WTC11 (cell line): ENCODE measurements at regions not wholly inside any gene's neighbourhood (a gene's known extent, or its start where the extent isn't known, plus 50 kb on each side); places are given as distances from the start of the nearest gene placed in this dataset.

Experiments used
- ATAC-seq: fragments of 200-7000 bp; cut with Tn5 transposase; 2 replicates; pipeline ENCODE4 v1.10.0; 2021; ENCODE audit warnings: mild to moderate bottlenecking, moderate library complexity
- CTCF ChIA-PET: fragments of 300-600 bp; sonication (Branson Sonifier 250); formaldehyde crosslinking; loops from one replicate; lab custom pipeline; 2021; ENCODE audit warnings: antibody characterized with exemption; lab: Charles Lee
- POLR2A ChIA-PET: fragments of 350-600 bp; sonication (Branson Sonifier 250); formaldehyde crosslinking; loops from one replicate; lab custom pipeline; 2021; ENCODE audit warnings: antibody characterized with exemption; lab: Charles Lee
- DNase-seq: peaks from one replicate; pipeline ENCODE4 v3.0.0; 2021; ENCODE audit warnings: low spot score
- H3K27ac Mint-ChIP-seq: 2 replicates; pipeline ENCODE4 v1.8.0; 2021; ENCODE audit warnings: mixed read lengths
- H3K27me3 Mint-ChIP-seq: 2 replicates; pipeline ENCODE4 v1.8.0; 2021; ENCODE audit warnings: low read depth, mild to moderate bottlenecking, moderate library complexity, mixed read lengths
- H3K36me3 Mint-ChIP-seq: 2 replicates; pipeline ENCODE4 v1.8.0; 2021; ENCODE audit warnings: mixed read lengths
- H3K4me1 Mint-ChIP-seq: 2 replicates; pipeline ENCODE4 v1.8.0; 2022; ENCODE audit warnings: mixed read lengths
- H3K4me3 Mint-ChIP-seq: 2 replicates; pipeline ENCODE4 v1.8.0; 2021; ENCODE audit warnings: mild to moderate bottlenecking, moderate library complexity, mixed read lengths
- H3K9me3 Mint-ChIP-seq: 2 replicates; pipeline ENCODE4 v1.8.0; 2021; ENCODE audit warnings: mixed read lengths
- AFF4 ChIP-seq: sonication (generic); formaldehyde crosslinking; IDR thresholded peaks from 2 replicates; pipeline ENCODE4 v1.8.1; 2023; ENCODE audit warnings: mild to moderate bottlenecking, missing genetic modification reagents, borderline replicate concordance
- AR ChIP-seq: fragments of 250-450 bp; sonication (Bioruptor Pico); IDR thresholded peaks from 2 replicates; pipeline ENCODE4 v1.9.0; 2021; ENCODE audit warnings: mild to moderate bottlenecking
- ATF6 ChIP-seq: sonication (generic); formaldehyde crosslinking; IDR thresholded peaks from 2 replicates; pipeline ENCODE4 v1.8.1; 2023; ENCODE audit warnings: mild to moderate bottlenecking, missing genetic modification reagents
- CBFB ChIP-seq: sonication (generic); formaldehyde crosslinking; IDR thresholded peaks from 2 replicates; pipeline ENCODE4 v1.8.1; 2022; ENCODE audit warnings: mild to moderate bottlenecking, low read depth, missing genetic modification reagents
- E2F5 ChIP-seq: sonication (generic); formaldehyde crosslinking; IDR thresholded peaks from 2 replicates; pipeline ENCODE4 v1.8.1; 2022; ENCODE audit warnings: mild to moderate bottlenecking, moderate library complexity, missing genetic modification reagents
- EMX1 ChIP-seq: fragments of 250-450 bp; sonication (Bioruptor Pico); IDR thresholded peaks from 2 replicates; pipeline ENCODE4 v1.8.0; 2021; ENCODE audit warnings: mild to moderate bottlenecking
- ERG ChIP-seq: fragments of 250-450 bp; sonication (Bioruptor Pico); IDR thresholded peaks from 2 replicates; pipeline ENCODE4 v1.8.0; 2021; ENCODE audit warnings: mild to moderate bottlenecking
- ESRRA ChIP-seq: sonication (generic); formaldehyde crosslinking; IDR thresholded peaks from 2 replicates; pipeline ENCODE4 v1.8.1; 2022; ENCODE audit warnings: mild to moderate bottlenecking, missing genetic modification reagents, borderline replicate concordance
- GTF2I ChIP-seq: fragments of 250-450 bp; sonication (Bioruptor Pico); conservative IDR thresholded peaks from 2 replicates; pipeline ENCODE4 v1.4.0; 2021; ENCODE audit warnings: mild to moderate bottlenecking
- MLX ChIP-seq: sonication (generic); formaldehyde crosslinking; IDR thresholded peaks from 2 replicates; pipeline ENCODE4 v1.8.1; 2023; ENCODE audit warnings: mild to moderate bottlenecking, missing genetic modification reagents, moderate library complexity
- MXD4 ChIP-seq: fragments of 250-450 bp; sonication (Bioruptor Pico); IDR thresholded peaks from 2 replicates; pipeline ENCODE4 v1.8.0; 2021; ENCODE audit warnings: mild to moderate bottlenecking, moderate library complexity, borderline replicate concordance
- SMAD4 ChIP-seq: sonication (generic); formaldehyde crosslinking; IDR thresholded peaks from 2 replicates; pipeline ENCODE4 v1.8.0; 2022; ENCODE audit warnings: mild to moderate bottlenecking, missing genetic modification reagents
- SP1 ChIP-seq: sonication (generic); formaldehyde crosslinking; conservative IDR thresholded peaks from 2 replicates; pipeline ENCODE4 v1.8.1; 2022; ENCODE audit warnings: missing genetic modification reagents
- USF2 ChIP-seq: sonication (generic); formaldehyde crosslinking; IDR thresholded peaks from 2 replicates; pipeline ENCODE4 v1.8.1; 2023; ENCODE audit warnings: mild to moderate bottlenecking, missing genetic modification reagents, moderate library complexity
- ZNF263 ChIP-seq: sonication (generic); formaldehyde crosslinking; IDR thresholded peaks from 2 replicates; pipeline ENCODE4 v1.8.1; 2022; ENCODE audit warnings: low read depth, mild to moderate bottlenecking, moderate library complexity, missing genetic modification reagents
- ZNF396 ChIP-seq: fragments of 250-450 bp; sonication (Bioruptor Pico); IDR thresholded peaks from 2 replicates; pipeline ENCODE4 v1.8.0; 2021; ENCODE audit warnings: mild to moderate bottlenecking, moderate library complexity, borderline replicate concordance
- ZNF671 ChIP-seq: fragments of 250-450 bp; sonication (Bioruptor Pico); IDR thresholded peaks from 2 replicates; pipeline ENCODE4 v1.8.0; 2021; ENCODE audit warnings: mild to moderate bottlenecking

- Mint-ChIP-seq H3K4me3 (no peak overlapping the region), H3K27ac (no peak overlapping the region), H3K9me3 (no peaks in the 10 kb centered on the region)
Measured at GRCh38 chr7:121696954-121697353, 176.0 kb upstream of the PTPRZ1 start.

GRCh38 chr7:121689749-121690148, 183.2 kb upstream of the PTPRZ1 start:
- POLR2A ChIA-PET, result no interaction called here
- H3K27ac Mint-ChIP-seq, result no peak overlapping the region
- CTCF ChIA-PET, result no interaction called here
- H3K36me3 Mint-ChIP-seq, result peaks cover 4% of the 10 kb centered on the region; the same call in 1 of the 2 replicates
- no peak for TF ChIP-seq ZNF263 (CRISPR knock-in tag)
- TF ChIP-seq MXD4, result no peak
- TF ChIP-seq CBFB (CRISPR knock-in tag), result no peak
- TF ChIP-seq AR, result no peak
- no peak for TF ChIP-seq EMX1 (CRISPR knock-in tag)
- no peak for TF ChIP-seq AFF4 (CRISPR knock-in tag)
- TF ChIP-seq GTF2I, result no peak
- no peak for TF ChIP-seq SMAD4 (CRISPR knock-in tag)
- TF ChIP-seq ESRRA (CRISPR knock-in tag), result no peak
- TF ChIP-seq E2F5 (CRISPR knock-in tag), result no peak
- no peak for TF ChIP-seq ATF6 (CRISPR knock-in tag)
- no peak for TF ChIP-seq SP1 (CRISPR knock-in tag)
- no peak for TF ChIP-seq USF2 (CRISPR knock-in tag)
- TF ChIP-seq ZNF396, result no peak
- TF ChIP-seq ERG (CRISPR knock-in tag), result no peak
- no peak overlapping the region for H3K4me3 Mint-ChIP-seq
- peaks cover 10% of the 10 kb centered on the region; the same call in 1 of the 2 replicates for H3K9me3 Mint-ChIP-seq
- no peaks in the 10 kb centered on the region for H3K4me1 Mint-ChIP-seq
- no peak for DNase-seq
- no peak for ATAC-seq
- H3K27me3 Mint-ChIP-seq, result no peaks in the 10 kb centered on the region

More at GRCh38 chr7:121696954-121697353, 176.0 kb upstream of the PTPRZ1 start:
- H3K4me1 Mint-ChIP-seq, result 0 out of 2 replicates have a peak, but pooled peaks cover 4% of the 10 kb centered on the region
- no peaks in the 10 kb centered on the region for H3K27me3 Mint-ChIP-seq
- CTCF ChIA-PET, result no interaction called here
- H3K36me3 Mint-ChIP-seq, result no peaks in the 10 kb centered on the region
- no peak for TF ChIP-seq ZNF671 (CRISPR knock-in tag)
- TF ChIP-seq MLX (CRISPR knock-in tag), result no peak
- TF ChIP-seq, all 79 proteins: peak for 0
- POLR2A ChIA-PET, result no interaction called here
- ATAC-seq (no peak), DNase-seq (no peak)
